Omental fat pad (tissue), 3 donors: ENCODE measurements at regions not wholly inside any gene's neighbourhood (a gene's known extent, or its start where the extent isn't known, plus 50 kb on each side); places are given as distances from the start of the nearest gene placed in this dataset.

ENCODE experiments used
- ATAC-seq: fragments of 150-250 bp; one replicate; pipeline ENCODE4 v1.9.1; 2016; ENCODE audit warnings: mild to moderate bottlenecking, moderate library complexity; ENCODE audit not compliant: low FRiP score
- DNase-seq: peaks from one replicate; pipeline ENCODE4 v3.0.0-alpha.2; 2019; ENCODE audit warnings: low spot score
- TF ChIP-seq, protein P1 (sequence below), 3 donors: fragments of 450-650 bp; IDR thresholded peaks; one replicate each; pipeline ENCODE4 v1.5.1; 2016 to 2017; ENCODE audit warnings: antibody characterized with exemption in 3 of 3, mild to moderate bottlenecking in 3 of 3, moderate library complexity in 2 of 3

- no peak for ATAC-seq
- no peak for DNase-seq
- TF ChIP-seq, protein P1, sequence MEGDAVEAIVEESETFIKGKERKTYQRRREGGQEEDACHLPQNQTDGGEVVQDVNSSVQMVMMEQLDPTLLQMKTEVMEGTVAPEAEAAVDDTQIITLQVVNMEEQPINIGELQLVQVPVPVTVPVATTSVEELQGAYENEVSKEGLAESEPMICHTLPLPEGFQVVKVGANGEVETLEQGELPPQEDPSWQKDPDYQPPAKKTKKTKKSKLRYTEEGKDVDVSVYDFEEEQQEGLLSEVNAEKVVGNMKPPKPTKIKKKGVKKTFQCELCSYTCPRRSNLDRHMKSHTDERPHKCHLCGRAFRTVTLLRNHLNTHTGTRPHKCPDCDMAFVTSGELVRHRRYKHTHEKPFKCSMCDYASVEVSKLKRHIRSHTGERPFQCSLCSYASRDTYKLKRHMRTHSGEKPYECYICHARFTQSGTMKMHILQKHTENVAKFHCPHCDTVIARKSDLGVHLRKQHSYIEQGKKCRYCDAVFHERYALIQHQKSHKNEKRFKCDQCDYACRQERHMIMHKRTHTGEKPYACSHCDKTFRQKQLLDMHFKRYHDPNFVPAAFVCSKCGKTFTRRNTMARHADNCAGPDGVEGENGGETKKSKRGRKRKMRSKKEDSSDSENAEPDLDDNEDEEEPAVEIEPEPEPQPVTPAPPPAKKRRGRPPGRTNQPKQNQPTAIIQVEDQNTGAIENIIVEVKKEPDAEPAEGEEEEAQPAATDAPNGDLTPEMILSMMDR (IDR thresholded peaks at IDR 0.05), result no peak
These were observed 157.4 kb downstream of the IRX5 start for GRCh38 chr16:55088098-55088497.

GRCh38 chr16:55089600-55089999 lies 158.9 kb downstream of the IRX5 start:
- TF ChIP-seq, protein P1 (IDR thresholded peaks at IDR 0.05), result no peak
- DNase-seq, result no peak
- ATAC-seq, result no peak

- ATAC-seq (no peak), DNase-seq (no peak)
- TF ChIP-seq, protein P1 (IDR thresholded peaks at IDR 0.05), result no peak
These were observed 160.7 kb downstream of the IRX5 start for GRCh38 chr16:55091213-55091870.

DNA sequence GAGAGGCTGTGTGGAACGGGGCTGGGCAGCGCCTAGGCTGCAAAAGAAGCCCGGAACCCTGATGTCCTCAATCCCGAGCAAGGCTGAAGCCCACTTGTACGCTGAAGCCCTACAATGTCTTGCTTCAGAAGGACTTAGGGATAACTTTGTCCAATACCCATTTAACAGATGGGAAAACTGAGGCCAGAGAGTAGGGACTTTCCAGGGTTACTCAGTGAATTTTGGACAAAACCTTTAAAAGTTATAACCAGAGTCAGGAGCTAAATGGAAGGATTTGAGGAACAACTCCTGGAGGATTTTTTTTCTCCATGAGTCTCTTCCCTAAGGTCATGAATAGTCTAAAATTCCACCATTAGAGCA lies 161.2 kb downstream of the IRX5 start:
- DNase-seq (no peak), ATAC-seq (no peak)
- TF ChIP-seq, protein P1 (IDR thresholded peaks at IDR 0.05), result no peak

- ATAC-seq (no peak), DNase-seq (no peak)
- TF ChIP-seq, protein P1 (IDR thresholded peaks at IDR 0.05), result no peak
These were observed 169.4 kb downstream of the IRX5 start for GRCh38 chr16:55100100-55100499.

- DNase-seq, result no peak
- ATAC-seq, result no peak
These were observed 170.4 kb downstream of the IRX5 start for GRCh38 chr16:55101026-55101425.

GRCh38 chr16:55102077-55102476 lies 171.4 kb downstream of the IRX5 start:
- ATAC-seq (no peak), DNase-seq (no peak)
- TF ChIP-seq, protein P1 (IDR thresholded peaks at IDR 0.05), result no peak

More at GRCh38 chr16:55101026-55101425, 170.4 kb downstream of the IRX5 start:
- TF ChIP-seq, protein P1 (IDR thresholded peaks at IDR 0.05), result no peak
